A673 (cell line): ENCODE measurements at regions not wholly inside any gene's neighbourhood (a gene's known extent, or its start where the extent isn't known, plus 50 kb on each side); places are given as distances from the start of the nearest gene placed in this dataset.
"Not testable (repeated sequence)": the region's sequence is repeated elsewhere in the genome, so short reads cannot be mapped to it uniquely, and the experiment has no call there.

Experiments
- BruUV-seq: library from RNA; stranded (reverse); fragments of 400-500 nt; replicated peaks from 2 replicates; lab custom pipeline; 2021; lab: Mats Ljungman, UMichigan
- CTCF ChIA-PET: fragments of 300-600 bp; sonication (Branson Sonifier 250); formaldehyde crosslinking; loops from one replicate; lab custom pipeline; 2022; ENCODE audit warnings: antibody characterized with exemption; lab: Charles Lee
- POLR2A ChIA-PET: fragments of 300-600 bp; sonication (Branson Sonifier 250); formaldehyde crosslinking; loops from one replicate; lab custom pipeline; 2022; ENCODE audit warnings: antibody characterized with exemption; ENCODE audit not compliant: low non-redundant PET; lab: Charles Lee
- DNase-seq: peaks from one replicate; pipeline ENCODE4 v3.0.0-alpha.2; 2015; ENCODE audit warnings: low spot score
- H3K27ac ChIP-seq: fragments of 200-600 bp; sonication (generic); 2 replicates; pipeline ENCODE4 v1.5.1; 2016; ENCODE audit warnings: mixed run types, low read depth, mild to moderate bottlenecking, mixed read lengths, antibody characterized with exemption, low read length; ENCODE audit not compliant: poor library complexity, severe bottlenecking
- H3K27me3 ChIP-seq: fragments of 200-600 bp; sonication (generic); replicated peaks from 2 replicates; pipeline ENCODE4 v1.6.1; 2017; ENCODE audit warnings: mixed run types, low read depth, mild to moderate bottlenecking, mixed read lengths, antibody characterized with exemption, low read length; ENCODE audit not compliant: insufficient read depth, poor library complexity
- H3K36me3 ChIP-seq: fragments of 200-600 bp; sonication (generic); 2 replicates; pipeline ENCODE4 v1.6.1; 2016; ENCODE audit warnings: mixed run types, mild to moderate bottlenecking, mixed read lengths, antibody characterized with exemption, low read length; ENCODE audit not compliant: insufficient read depth, poor library complexity, severe bottlenecking
- H3K4me1 ChIP-seq: fragments of 200-600 bp; sonication (generic); 2 replicates; pipeline ENCODE4 v1.6.1; 2017; ENCODE audit warnings: mixed run types, mild to moderate bottlenecking, mixed read lengths, antibody characterized with exemption, low read length; ENCODE audit not compliant: insufficient read depth, poor library complexity, severe bottlenecking
- H3K4me3 ChIP-seq: fragments of 200-600 bp; sonication (generic); 2 replicates; pipeline ENCODE4 v1.5.1; 2016; ENCODE audit warnings: low read depth, mixed run types, mild to moderate bottlenecking, mixed read lengths, low read length; ENCODE audit not compliant: poor library complexity, severe bottlenecking
- H3K9me3 ChIP-seq: fragments of 200-600 bp; sonication (generic); 2 replicates; pipeline ENCODE4 v1.6.1; 2016; ENCODE audit warnings: mixed run types, low read depth, mild to moderate bottlenecking, mixed read lengths, antibody characterized with exemption, low read length; ENCODE audit not compliant: poor library complexity, severe bottlenecking
- CTCF ChIP-seq: fragments of 300-800, 200-600 bp; sonication (generic); conservative IDR thresholded peaks from 2 replicates; pipeline ENCODE4 v1.5.1; 2017; ENCODE audit warnings: low read depth, mild to moderate bottlenecking, antibody characterized with exemption, low read length, moderate library complexity, mixed read lengths
- EZH2 ChIP-seq: fragments of 200-600 bp; sonication (generic); IDR thresholded peaks from 2 replicates; pipeline ENCODE4 v1.6.1; 2017; ENCODE audit warnings: borderline replicate concordance, low read depth, mild to moderate bottlenecking, mixed read lengths, antibody characterized with exemption, low read length; ENCODE audit not compliant: poor library complexity, severe bottlenecking
- intact Hi-C: fragments of 100-400 bp; cut with micrococcal nuclease; formaldehyde crosslinking; loops from one replicate; pipeline ENCODE4 v1.10.0; 2022; ENCODE audit not compliant: unreplicated experiment

DNA sequence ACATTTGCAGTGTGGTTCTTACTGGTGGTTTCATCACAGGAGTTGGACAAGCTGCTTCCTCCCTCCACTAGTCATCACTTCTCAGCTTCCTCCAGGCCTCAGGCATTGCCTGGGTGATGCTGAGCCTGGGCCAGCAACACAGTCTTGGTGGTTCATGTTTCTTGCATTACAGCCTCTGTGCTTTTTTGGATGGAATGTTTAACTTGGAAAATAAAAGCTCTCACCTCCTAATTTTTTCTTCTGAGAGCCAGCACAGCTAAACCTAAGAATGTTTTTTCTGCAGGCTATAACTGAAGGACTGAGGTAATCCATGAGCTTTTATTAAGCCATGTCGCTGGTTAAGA is 66.1 kb upstream of the RHOU start:
- CTCF ChIA-PET, result no interaction called here
- DNase-seq, result no peak
- Histone ChIP-seq H3K27ac (no peak overlapping the region), H3K4me3 (no peak overlapping the region), H3K9me3 (no peaks in the 10 kb centered on the region), H3K36me3 (no peaks in the 10 kb centered on the region), H3K27me3 (no peaks in the 10 kb centered on the region), H3K4me1 (no peaks in the 10 kb centered on the region)
- POLR2A ChIA-PET, result no interaction called here
- intact Hi-C loops, result no loop called here
- TF ChIP-seq EZH2, result no peak
- TF ChIP-seq CTCF, result no peak
- BruUV-seq, result no TSS peak

DNA sequence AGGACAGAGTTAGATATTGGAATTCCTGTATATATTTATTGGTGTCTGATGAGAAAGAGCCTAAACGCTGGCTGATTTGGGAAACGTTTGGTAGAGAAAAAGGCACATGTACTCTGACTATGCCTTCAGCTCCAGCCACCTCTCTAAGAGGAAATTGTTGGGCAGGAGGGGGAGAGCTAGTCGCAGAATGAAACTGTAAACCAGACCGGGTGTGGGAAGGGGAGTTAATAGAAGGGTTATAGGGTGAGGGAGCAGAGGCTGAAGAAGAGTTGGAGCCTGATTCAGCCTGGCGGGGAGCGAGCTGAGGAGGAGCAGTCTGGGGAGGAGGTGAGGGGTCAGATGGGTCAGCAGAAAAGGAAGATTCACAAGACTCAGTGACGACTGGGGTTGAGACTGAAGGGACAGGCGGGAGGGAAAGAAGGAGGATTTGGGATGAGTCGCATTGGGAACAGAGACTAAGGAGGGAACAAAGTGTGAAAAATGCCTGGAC is 54.2 kb upstream of the RHOU start:
- POLR2A ChIA-PET, H3K4me3 ChIP-seq, H3K27me3 ChIP-seq, H3K4me1 ChIP-seq, DNase-seq, H3K27ac ChIP-seq, H3K9me3 ChIP-seq, H3K36me3 ChIP-seq, BruUV-seq, CTCF ChIA-PET: not testable (repeated sequence)
- intact Hi-C loops, result loop anchor here (10.0 kb wide), 1 partner anchor 544 kb away; no protein-coding TSS in a partner anchor

DNA sequence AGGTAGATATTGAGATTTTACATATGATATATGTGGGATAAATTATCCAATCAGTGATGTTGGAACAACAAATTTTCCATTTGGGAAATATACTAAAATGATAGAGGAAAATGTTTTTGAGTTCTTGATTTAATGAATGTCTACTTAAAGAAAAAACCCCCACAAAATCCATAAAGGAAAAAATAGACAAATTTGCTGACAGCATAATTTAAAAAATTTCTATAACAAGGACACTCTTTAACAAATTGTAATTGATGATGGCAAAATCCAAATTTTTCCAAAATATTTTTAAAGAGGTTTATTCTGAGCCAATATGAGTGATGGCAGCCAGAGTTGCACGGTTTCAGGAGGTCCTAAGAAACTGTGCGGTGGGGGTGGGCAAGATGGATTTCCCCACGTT is 51.9 kb upstream of the RHOU start:
- ChIA-PET POLR2A (no interaction called here), CTCF (no interaction called here)
- intact Hi-C loops, result loop anchor here (10.0 kb wide), 1 partner anchor 541 kb away; no protein-coding TSS in a partner anchor
- no peak for DNase-seq
- H3K27me3 ChIP-seq, result no peaks in the 10 kb centered on the region
- H3K27ac ChIP-seq, result no peak overlapping the region
- H3K9me3 ChIP-seq, result no peaks in the 10 kb centered on the region
- no peak overlapping the region for H3K4me3 ChIP-seq
- H3K36me3 ChIP-seq, result no peaks in the 10 kb centered on the region
- no TSS peak for BruUV-seq
- H3K4me1 ChIP-seq, result no peaks in the 10 kb centered on the region
- no peak for TF ChIP-seq EZH2
- TF ChIP-seq CTCF, result no peak

GRCh38 chr1:228684607-228685006 is 50.7 kb upstream of the RHOU start:
- Histone ChIP-seq H3K9me3 (no peaks in the 10 kb centered on the region), H3K27ac (no peak overlapping the region), H3K36me3 (no peaks in the 10 kb centered on the region), H3K27me3 (no peaks in the 10 kb centered on the region), H3K4me3 (no peak overlapping the region), H3K4me1 (no peaks in the 10 kb centered on the region)
- intact Hi-C loops, result loop anchor here (10.0 kb wide), 1 partner anchor 540 kb away; no protein-coding TSS in a partner anchor
- ChIA-PET CTCF (no interaction called here), POLR2A (no interaction called here)
- no TSS peak for BruUV-seq
- no peak for DNase-seq
- TF ChIP-seq CTCF, result no peak
- TF ChIP-seq EZH2, result no peak
